ENCODE measurements at regions not wholly inside any gene's neighbourhood (a gene's known extent, or its start where the extent isn't known, plus 50 kb on each side); places are given as distances from the start of the nearest gene placed in this dataset.
"Not testable (repeated sequence)": the region's sequence is repeated elsewhere in the genome, so short reads cannot be mapped to it uniquely, and the experiment has no call there.

DNA sequence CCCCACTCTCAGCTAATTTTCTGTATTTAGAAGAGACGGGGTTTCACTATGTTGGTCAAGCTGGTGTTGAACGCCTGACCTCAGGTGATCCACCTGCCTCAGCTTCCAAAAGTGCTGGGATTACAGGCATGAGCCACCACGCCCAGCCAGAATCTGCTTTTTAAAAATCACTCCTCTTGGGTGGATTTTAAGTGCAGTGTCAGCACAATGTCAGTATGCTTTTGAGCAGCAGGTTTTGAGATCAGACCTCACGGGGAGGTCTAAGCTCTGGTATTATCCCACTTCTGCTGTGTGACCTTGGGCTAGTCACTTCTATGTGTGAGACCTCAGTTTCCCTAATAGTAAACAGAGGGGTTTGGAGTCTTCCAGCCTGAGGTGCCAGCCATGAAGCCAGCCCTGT lies 51.8 kb upstream of the GSC start:
- no peak overlapping the region for H3K27ac ChIP-seq (ENCODE audit: low read depth in 1 of 2, low read length in 1 of 2)
- ATAC-seq (ENCODE audit: insufficient read depth, low FRiP score) (no peak), DNase-seq (no peak)
- H3K4me3 ChIP-seq, result no peak overlapping the region
- peaks cover 0 to 27% (median 4%) of the 10 kb centered on the region in 4 donors for H3K9me3 ChIP-seq (ENCODE audit: control insufficient read depth in 4 of 4, insufficient read depth in 3 of 4, low read length in 3 of 4)
- H3K9ac ChIP-seq (ENCODE audit: insufficient read depth in 1 of 2, low read length in 2 of 2), result no peak overlapping the region
- H3K36me3 ChIP-seq (ENCODE audit: control insufficient read depth in 4 of 4, insufficient read depth in 4 of 4, low read length in 4 of 4), result no peaks in the 10 kb centered on the region
- no peaks in the 10 kb centered on the region for H3K4me1 ChIP-seq (ENCODE audit: control insufficient read depth in 5 of 5, insufficient read depth in 5 of 5, low read length in 5 of 5)
- H3K27me3 ChIP-seq (ENCODE audit: control insufficient read depth in 3 of 3, insufficient read depth in 3 of 3, low read length in 2 of 3), result no peaks in the 10 kb centered on the region
- 82 to 85% methylated on average over 4 of the region's 4 CpGs for WGBS, 2 donors
- no peak for TF ChIP-seq CTCF (IDR thresholded peaks at IDR 0.05; ENCODE audit: control extremely low read depth, extremely low read depth)

- ATAC-seq (ENCODE audit: insufficient read depth, low FRiP score); H3K4me3 ChIP-seq; H3K27me3 ChIP-seq (ENCODE audit: control insufficient read depth in 3 of 3, insufficient read depth in 3 of 3, low read length in 2 of 3); H3K36me3 ChIP-seq (ENCODE audit: control insufficient read depth in 4 of 4, insufficient read depth in 4 of 4, low read length in 4 of 4); DNase-seq; H3K4me1 ChIP-seq (ENCODE audit: control insufficient read depth in 5 of 5, insufficient read depth in 5 of 5, low read length in 5 of 5); H3K9ac ChIP-seq (ENCODE audit: insufficient read depth in 1 of 2, low read length in 2 of 2); H3K27ac ChIP-seq (ENCODE audit: low read depth in 1 of 2, low read length in 1 of 2): not testable (repeated sequence)
- 74 to 77% methylated on average over 1 of the region's 1 CpG for WGBS, 2 donors
- H3K9me3 ChIP-seq (ENCODE audit: control insufficient read depth in 4 of 4, insufficient read depth in 3 of 4, low read length in 3 of 4), result peaks cover 0 to 24% (median 4%) of the 10 kb centered on the region in 4 donors
These were observed 51.0 kb upstream of the GSC start for GRCh38 chr14:94820932-94821331.
